HEK293T (cell line): ENCODE measurements at regions not wholly inside any gene's neighbourhood (a gene's known extent, or its start where the extent isn't known, plus 50 kb on each side); places are given as distances from the start of the nearest gene placed in this dataset.

Source experiments
- BHLHE40 ChIP-seq: fragments of 450-650 bp; IDR thresholded peaks from 2 replicates; pipeline ENCODE4 v1.6.1; 2016; ENCODE audit warnings: mild to moderate bottlenecking, moderate library complexity, borderline replicate concordance
- FOXA1 ChIP-seq: fragments of 450-650 bp; IDR thresholded peaks from 2 replicates; pipeline ENCODE4 v1.6.1; 2016; ENCODE audit warnings: mild to moderate bottlenecking
- NFRKB ChIP-seq: fragments of 450-650 bp; IDR thresholded peaks from 2 replicates; pipeline ENCODE4 v1.6.1; 2016; ENCODE audit warnings: mild to moderate bottlenecking, moderate library complexity
- SP1 ChIP-seq: fragments of 450-650 bp; IDR thresholded peaks from 2 replicates; pipeline ENCODE4 v1.6.1; 2017
- TARDBP ChIP-seq: fragments of 450-650 bp; IDR thresholded peaks from 2 replicates; pipeline ENCODE4 v1.6.1; 2016
- TF ChIP-seq, protein P1 (sequence below): fragments of 450-650 bp; IDR thresholded peaks from 2 replicates; pipeline ENCODE4 v1.6.1; 2016

- TF ChIP-seq FOXA1: no peak
- TF ChIP-seq, protein P1, sequence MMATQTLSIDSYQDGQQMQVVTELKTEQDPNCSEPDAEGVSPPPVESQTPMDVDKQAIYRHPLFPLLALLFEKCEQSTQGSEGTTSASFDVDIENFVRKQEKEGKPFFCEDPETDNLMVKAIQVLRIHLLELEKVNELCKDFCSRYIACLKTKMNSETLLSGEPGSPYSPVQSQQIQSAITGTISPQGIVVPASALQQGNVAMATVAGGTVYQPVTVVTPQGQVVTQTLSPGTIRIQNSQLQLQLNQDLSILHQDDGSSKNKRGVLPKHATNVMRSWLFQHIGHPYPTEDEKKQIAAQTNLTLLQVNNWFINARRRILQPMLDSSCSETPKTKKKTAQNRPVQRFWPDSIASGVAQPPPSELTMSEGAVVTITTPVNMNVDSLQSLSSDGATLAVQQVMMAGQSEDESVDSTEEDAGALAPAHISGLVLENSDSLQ: no peak
- no peak for TF ChIP-seq BHLHE40
- TF ChIP-seq NFRKB: no peak
- TF ChIP-seq SP1: no peak
- no peak for TF ChIP-seq TARDBP
Observed at GRCh38 chr1:195576641-195577040, 1031.6 kb downstream of the KCNT2 start.
